HepG2 (cell line): ENCODE measurements at regions not wholly inside any gene's neighbourhood (a gene's known extent, or its start where the extent isn't known, plus 50 kb on each side); places are given as distances from the start of the nearest gene placed in this dataset.

Source experiments
- SRSF4 ChIP-seq: fragments of 200-400 bp; formaldehyde crosslinking; IDR thresholded peaks from one replicate; pipeline ENCODE4 v1.6.1; 2018; ENCODE audit warnings: mild to moderate bottlenecking, low read depth, low read length, moderate library complexity; ENCODE audit not compliant: poor library complexity, severe bottlenecking
- ZMYM4 ChIP-seq: sonication (generic); formaldehyde crosslinking; IDR thresholded peaks from 2 replicates; pipeline ENCODE4 v1.8.1; 2023; ENCODE audit warnings: mild to moderate bottlenecking, missing genetic modification reagents
- ZNF331 ChIP-seq: sonication (generic); formaldehyde crosslinking; IDR thresholded peaks from 2 replicates; pipeline ENCODE4 v1.4.0; 2020; ENCODE audit warnings: missing genetic modification reagents
- ZNF432 ChIP-seq: sonication (generic); formaldehyde crosslinking; IDR thresholded peaks from 2 replicates; pipeline ENCODE4 v1.5.0; 2020; ENCODE audit warnings: missing genetic modification reagents, mild to moderate bottlenecking, borderline replicate concordance
- ZNF446 ChIP-seq: sonication (generic); formaldehyde crosslinking; IDR thresholded peaks from 2 replicates; pipeline ENCODE4 v1.5.0; 2020; ENCODE audit warnings: mild to moderate bottlenecking, missing genetic modification reagents
- TF ChIP-seq, protein P1 (sequence below): sonication (generic); formaldehyde crosslinking; IDR thresholded peaks from 2 replicates; pipeline ENCODE4 v1.5.1; 2020; ENCODE audit warnings: mild to moderate bottlenecking, missing genetic modification reagents
- TF ChIP-seq, protein P2 (sequence below): sonication (generic); formaldehyde crosslinking; IDR thresholded peaks from 2 replicates; pipeline ENCODE4 v1.5.0; 2020; ENCODE audit warnings: missing genetic modification reagents, mild to moderate bottlenecking, borderline replicate concordance
- TF ChIP-seq, protein P3 (sequence below): sonication (generic); formaldehyde crosslinking; IDR thresholded peaks from 2 replicates; pipeline ENCODE4 v1.8.1; 2023; ENCODE audit warnings: mild to moderate bottlenecking, missing genetic modification reagents
- TF ChIP-seq, protein P4 (sequence below): sonication (generic); formaldehyde crosslinking; IDR thresholded peaks from 2 replicates; pipeline ENCODE4 v1.5.1; 2020; ENCODE audit warnings: missing genetic modification reagents, mild to moderate bottlenecking, borderline replicate concordance
- TF ChIP-seq, protein P5 (sequence below): IDR thresholded peaks from 2 replicates; pipeline ENCODE4 v1.4.0; 2020; ENCODE audit warnings: mild to moderate bottlenecking, missing genetic modification reagents

DNA sequence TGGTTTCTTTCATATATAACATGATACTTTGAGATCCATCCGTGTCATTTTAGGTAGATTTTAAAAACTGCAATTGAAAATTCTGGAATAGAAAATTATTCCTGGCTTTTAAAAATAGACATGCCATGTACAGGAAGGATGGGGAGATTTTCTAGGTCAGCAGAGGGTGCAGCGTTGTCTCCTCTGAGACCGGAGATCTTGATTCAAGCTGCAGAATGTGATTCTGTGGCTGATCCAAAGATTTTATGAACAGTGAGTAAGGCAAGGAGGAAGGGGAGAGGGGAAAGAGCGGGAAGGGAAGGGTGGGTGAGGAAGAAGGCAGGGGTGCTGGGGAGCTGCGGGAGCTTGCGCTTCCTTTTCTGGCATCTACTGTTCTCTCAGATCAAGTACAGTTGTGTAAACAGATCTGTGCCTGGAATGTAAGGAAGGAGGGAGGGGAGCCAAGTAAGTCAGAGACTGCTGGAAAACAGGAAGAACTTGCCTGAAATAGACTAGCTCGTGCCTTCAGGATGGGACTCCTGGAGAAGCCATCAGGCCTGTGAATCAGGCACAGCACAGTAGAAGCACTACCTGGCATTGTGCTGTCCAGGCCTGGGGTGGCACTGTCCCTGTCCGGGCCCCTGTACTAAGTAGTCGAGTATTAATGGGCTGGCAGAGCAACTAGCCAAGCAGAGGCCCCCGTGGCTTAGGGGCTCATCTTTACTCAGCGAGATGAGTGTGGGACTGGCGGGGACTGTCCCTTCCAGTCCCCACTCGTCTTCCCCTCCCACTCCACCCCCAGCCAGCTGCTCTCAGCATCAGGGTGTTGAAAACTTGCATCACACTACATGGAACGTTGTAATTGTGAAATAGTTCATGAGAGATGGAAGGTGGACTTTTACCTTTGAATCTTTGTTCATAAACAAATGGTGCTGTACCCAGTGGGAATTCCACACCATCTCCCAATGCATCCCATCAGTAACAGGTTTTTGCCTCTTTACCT, 163.5 kb downstream of the UXS1 start (continued):
- TF ChIP-seq, protein P1, sequence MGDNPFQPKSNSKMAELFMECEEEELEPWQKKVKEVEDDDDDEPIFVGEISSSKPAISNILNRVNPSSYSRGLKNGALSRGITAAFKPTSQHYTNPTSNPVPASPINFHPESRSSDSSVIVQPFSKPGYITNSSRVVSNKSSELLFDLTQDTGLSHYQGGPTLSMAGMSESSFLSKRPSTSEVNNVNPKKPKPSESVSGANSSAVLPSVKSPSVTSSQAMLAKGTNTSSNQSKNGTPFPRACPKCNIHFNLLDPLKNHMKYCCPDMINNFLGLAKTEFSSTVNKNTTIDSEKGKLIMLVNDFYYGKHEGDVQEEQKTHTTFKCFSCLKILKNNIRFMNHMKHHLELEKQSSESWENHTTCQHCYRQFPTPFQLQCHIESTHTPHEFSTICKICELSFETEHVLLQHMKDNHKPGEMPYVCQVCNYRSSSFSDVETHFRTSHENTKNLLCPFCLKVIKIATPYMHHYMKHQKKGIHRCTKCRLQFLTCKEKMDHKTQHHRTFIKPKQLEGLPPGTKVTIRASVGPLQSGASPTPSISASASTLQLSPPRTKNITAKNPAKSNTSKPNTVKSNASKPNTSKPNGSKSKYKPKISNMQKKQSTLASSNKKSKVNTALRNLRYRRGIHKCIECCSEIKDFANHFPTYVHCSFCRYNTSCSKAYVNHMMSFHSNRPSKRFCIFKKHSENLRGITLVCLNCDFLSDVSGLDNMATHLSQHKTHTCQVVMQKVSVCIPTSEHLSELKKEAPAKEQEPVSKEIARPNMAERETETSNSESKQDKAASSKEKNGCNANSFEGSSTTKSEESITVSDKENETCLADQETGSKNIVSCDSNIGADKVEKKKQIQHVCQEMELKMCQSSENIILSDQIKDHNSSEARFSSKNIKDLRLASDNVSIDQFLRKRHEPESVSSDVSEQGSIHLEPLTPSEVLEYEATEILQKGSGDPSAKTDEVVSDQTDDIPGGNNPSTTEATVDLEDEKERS (CRISPR knock-in tag), result peak; percentile 96
- TF ChIP-seq, protein P2, sequence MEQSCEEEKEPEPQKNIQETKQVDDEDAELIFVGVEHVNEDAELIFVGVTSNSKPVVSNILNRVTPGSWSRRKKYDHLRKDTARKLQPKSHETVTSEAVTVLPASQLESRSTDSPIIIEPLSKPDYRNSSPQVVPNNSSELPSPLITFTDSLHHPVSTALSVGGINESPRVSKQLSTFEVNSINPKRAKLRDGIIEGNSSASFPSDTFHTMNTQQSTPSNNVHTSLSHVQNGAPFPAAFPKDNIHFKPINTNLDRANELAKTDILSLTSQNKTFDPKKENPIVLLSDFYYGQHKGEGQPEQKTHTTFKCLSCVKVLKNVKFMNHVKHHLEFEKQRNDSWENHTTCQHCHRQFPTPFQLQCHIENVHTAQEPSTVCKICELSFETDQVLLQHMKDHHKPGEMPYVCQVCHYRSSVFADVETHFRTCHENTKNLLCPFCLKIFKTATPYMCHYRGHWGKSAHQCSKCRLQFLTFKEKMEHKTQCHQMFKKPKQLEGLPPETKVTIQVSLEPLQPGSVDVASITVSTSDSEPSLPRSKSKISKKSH (CRISPR knock-in tag), result 0 out of 2 replicates have a peak, but pooled peaks have one; percentile 31
- TF ChIP-seq ZNF432 (no peak), SRSF4 (no peak), ZNF446 (CRISPR knock-in tag) (no peak), ZMYM4 (CRISPR knock-in tag) (peak; percentile 94), ZNF331 (CRISPR knock-in tag) (peak; percentile 96)
- TF ChIP-seq, protein P3, sequence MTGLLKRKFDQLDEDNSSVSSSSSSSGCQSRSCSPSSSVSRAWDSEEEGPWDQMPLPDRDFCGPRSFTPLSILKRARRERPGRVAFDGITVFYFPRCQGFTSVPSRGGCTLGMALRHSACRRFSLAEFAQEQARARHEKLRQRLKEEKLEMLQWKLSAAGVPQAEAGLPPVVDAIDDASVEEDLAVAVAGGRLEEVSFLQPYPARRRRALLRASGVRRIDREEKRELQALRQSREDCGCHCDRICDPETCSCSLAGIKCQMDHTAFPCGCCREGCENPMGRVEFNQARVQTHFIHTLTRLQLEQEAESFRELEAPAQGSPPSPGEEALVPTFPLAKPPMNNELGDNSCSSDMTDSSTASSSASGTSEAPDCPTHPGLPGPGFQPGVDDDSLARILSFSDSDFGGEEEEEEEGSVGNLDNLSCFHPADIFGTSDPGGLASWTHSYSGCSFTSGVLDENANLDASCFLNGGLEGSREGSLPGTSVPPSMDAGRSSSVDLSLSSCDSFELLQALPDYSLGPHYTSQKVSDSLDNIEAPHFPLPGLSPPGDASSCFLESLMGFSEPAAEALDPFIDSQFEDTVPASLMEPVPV (CRISPR knock-in tag), result 0 out of 2 replicates have a peak, but pooled peaks have one; percentile 36
- TF ChIP-seq, protein P4, sequence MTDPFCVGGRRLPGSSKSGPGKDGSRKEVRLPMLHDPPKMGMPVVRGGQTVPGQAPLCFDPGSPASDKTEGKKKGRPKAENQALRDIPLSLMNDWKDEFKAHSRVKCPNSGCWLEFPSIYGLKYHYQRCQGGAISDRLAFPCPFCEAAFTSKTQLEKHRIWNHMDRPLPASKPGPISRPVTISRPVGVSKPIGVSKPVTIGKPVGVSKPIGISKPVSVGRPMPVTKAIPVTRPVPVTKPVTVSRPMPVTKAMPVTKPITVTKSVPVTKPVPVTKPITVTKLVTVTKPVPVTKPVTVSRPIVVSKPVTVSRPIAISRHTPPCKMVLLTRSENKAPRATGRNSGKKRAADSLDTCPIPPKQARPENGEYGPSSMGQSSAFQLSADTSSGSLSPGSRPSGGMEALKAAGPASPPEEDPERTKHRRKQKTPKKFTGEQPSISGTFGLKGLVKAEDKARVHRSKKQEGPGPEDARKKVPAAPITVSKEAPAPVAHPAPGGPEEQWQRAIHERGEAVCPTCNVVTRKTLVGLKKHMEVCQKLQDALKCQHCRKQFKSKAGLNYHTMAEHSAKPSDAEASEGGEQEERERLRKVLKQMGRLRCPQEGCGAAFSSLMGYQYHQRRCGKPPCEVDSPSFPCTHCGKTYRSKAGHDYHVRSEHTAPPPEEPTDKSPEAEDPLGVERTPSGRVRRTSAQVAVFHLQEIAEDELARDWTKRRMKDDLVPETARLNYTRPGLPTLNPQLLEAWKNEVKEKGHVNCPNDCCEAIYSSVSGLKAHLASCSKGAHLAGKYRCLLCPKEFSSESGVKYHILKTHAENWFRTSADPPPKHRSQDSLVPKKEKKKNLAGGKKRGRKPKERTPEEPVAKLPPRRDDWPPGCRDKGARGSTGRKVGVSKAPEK (CRISPR knock-in tag), result peak; percentile 97; the same call in 1 of the 2 replicates
- TF ChIP-seq, protein P5, sequence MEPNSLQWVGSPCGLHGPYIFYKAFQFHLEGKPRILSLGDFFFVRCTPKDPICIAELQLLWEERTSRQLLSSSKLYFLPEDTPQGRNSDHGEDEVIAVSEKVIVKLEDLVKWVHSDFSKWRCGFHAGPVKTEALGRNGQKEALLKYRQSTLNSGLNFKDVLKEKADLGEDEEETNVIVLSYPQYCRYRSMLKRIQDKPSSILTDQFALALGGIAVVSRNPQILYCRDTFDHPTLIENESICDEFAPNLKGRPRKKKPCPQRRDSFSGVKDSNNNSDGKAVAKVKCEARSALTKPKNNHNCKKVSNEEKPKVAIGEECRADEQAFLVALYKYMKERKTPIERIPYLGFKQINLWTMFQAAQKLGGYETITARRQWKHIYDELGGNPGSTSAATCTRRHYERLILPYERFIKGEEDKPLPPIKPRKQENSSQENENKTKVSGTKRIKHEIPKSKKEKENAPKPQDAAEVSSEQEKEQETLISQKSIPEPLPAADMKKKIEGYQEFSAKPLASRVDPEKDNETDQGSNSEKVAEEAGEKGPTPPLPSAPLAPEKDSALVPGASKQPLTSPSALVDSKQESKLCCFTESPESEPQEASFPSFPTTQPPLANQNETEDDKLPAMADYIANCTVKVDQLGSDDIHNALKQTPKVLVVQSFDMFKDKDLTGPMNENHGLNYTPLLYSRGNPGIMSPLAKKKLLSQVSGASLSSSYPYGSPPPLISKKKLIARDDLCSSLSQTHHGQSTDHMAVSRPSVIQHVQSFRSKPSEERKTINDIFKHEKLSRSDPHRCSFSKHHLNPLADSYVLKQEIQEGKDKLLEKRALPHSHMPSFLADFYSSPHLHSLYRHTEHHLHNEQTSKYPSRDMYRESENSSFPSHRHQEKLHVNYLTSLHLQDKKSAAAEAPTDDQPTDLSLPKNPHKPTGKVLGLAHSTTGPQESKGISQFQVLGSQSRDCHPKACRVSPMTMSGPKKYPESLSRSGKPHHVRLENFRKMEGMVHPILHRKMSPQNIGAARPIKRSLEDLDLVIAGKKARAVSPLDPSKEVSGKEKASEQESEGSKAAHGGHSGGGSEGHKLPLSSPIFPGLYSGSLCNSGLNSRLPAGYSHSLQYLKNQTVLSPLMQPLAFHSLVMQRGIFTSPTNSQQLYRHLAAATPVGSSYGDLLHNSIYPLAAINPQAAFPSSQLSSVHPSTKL, result peak; percentile 98
